Left ventricle myocardium inferior (tissue), 1 donor: ENCODE measurements at regions not wholly inside any gene's neighbourhood (a gene's known extent, or its start where the extent isn't known, plus 50 kb on each side); places are given as distances from the start of the nearest gene placed in this dataset.

Source experiments
- DNase-seq: peaks from one replicate; pipeline ENCODE4 v3.0.0-alpha.2; 2020
- H3K27ac ChIP-seq: fragments of 200-600 bp; replicated peaks from 2 replicates; pipeline ENCODE4 v1.8.0; 2021
- H3K27me3 ChIP-seq: fragments of 200-600 bp; 2 replicates; pipeline ENCODE4 v1.8.0; 2021; ENCODE audit warnings: low read depth
- H3K36me3 ChIP-seq: fragments of 200-600 bp; 2 replicates; pipeline ENCODE4 v1.8.0; 2021
- H3K4me1 ChIP-seq: fragments of 200-600 bp; 2 replicates; pipeline ENCODE4 v1.8.0; 2021
- H3K4me3 ChIP-seq: fragments of 200-600 bp; 2 replicates; pipeline ENCODE4 v1.8.0; 2021; ENCODE audit warnings: mild to moderate bottlenecking, moderate library complexity
- H3K9me3 ChIP-seq: fragments of 200-600 bp; replicated peaks from 2 replicates; pipeline ENCODE4 v1.8.0; 2021
- CTCF ChIP-seq: fragments of 200-600 bp; IDR thresholded peaks from 2 replicates; pipeline ENCODE4 v1.8.0; 2021; ENCODE audit warnings: antibody characterized with exemption, mild to moderate bottlenecking, borderline replicate concordance
- intact Hi-C: fragments of 100-400 bp; cut with micrococcal nuclease; formaldehyde crosslinking; loops from one replicate; pipeline ENCODE4 v1.11.0; 2022
- donor health status: DM: no; HTN: yes; CAD: no; lungs with severe emphysema.

GRCh38 chr12:116403546-116403945 is 126.1 kb upstream of the MED13L start:
- Histone ChIP-seq H3K4me3 (no peak overlapping the region), H3K9me3 (peaks cover 12% of the 10 kb centered on the region), H3K36me3 (no peaks in the 10 kb centered on the region), H3K4me1 (peaks cover 19% of the 10 kb centered on the region), H3K27ac (no peak overlapping the region), H3K27me3 (no peaks in the 10 kb centered on the region)
- TF ChIP-seq CTCF = no peak
- no peak for DNase-seq
- intact Hi-C loops = no loop called here

GRCh38 chr12:116404247-116404646 is 126.8 kb upstream of the MED13L start:
- no peak for TF ChIP-seq CTCF
- no peaks in the 10 kb centered on the region for H3K36me3 ChIP-seq
- H3K27me3 ChIP-seq = no peaks in the 10 kb centered on the region
- H3K27ac ChIP-seq = no peak overlapping the region
- intact Hi-C loops = no loop called here
- H3K4me1 ChIP-seq = peaks cover 19% of the 10 kb centered on the region
- H3K9me3 ChIP-seq = peaks cover 5% of the 10 kb centered on the region
- DNase-seq = no peak
- H3K4me3 ChIP-seq = no peak overlapping the region

- Histone ChIP-seq H3K4me3 (no peak overlapping the region), H3K9me3 (no peaks in the 10 kb centered on the region), H3K27me3 (no peaks in the 10 kb centered on the region), H3K4me1 (peaks cover 19% of the 10 kb centered on the region), H3K27ac (no peak overlapping the region), H3K36me3 (no peaks in the 10 kb centered on the region)
- intact Hi-C loops = no loop called here
- DNase-seq = no peak
- TF ChIP-seq CTCF = no peak
These were observed 127.6 kb upstream of the MED13L start for GRCh38 chr12:116404913-116405611.

GRCh38 chr12:116406529-116406928 is 129.0 kb upstream of the MED13L start:
- DNase-seq = peak; percentile 92
- H3K4me3 ChIP-seq = no peak overlapping the region
- no peaks in the 10 kb centered on the region for H3K27me3 ChIP-seq
- intact Hi-C loops = no loop called here
- peak overlapping the region; percentile 50 for H3K27ac ChIP-seq
- H3K36me3 ChIP-seq = no peaks in the 10 kb centered on the region
- no peaks in the 10 kb centered on the region for H3K9me3 ChIP-seq
- peak; percentile 48 for TF ChIP-seq CTCF
- H3K4me1 ChIP-seq = peaks cover 19% of the 10 kb centered on the region

- no peak overlapping the region for H3K27ac ChIP-seq
- H3K27me3 ChIP-seq = no peaks in the 10 kb centered on the region
- intact Hi-C loops = no loop called here
- no peaks in the 10 kb centered on the region for H3K9me3 ChIP-seq
- H3K4me1 ChIP-seq = peaks cover 19% of the 10 kb centered on the region
- no peaks in the 10 kb centered on the region for H3K36me3 ChIP-seq
- no peak overlapping the region for H3K4me3 ChIP-seq
- TF ChIP-seq CTCF = no peak
- no peak for DNase-seq
These were observed 131.2 kb upstream of the MED13L start for GRCh38 chr12:116408489-116409250.
